Keratinocyte (primary cell): ENCODE measurements at regions not wholly inside any gene's neighbourhood (a gene's known extent, or its start where the extent isn't known, plus 50 kb on each side); places are given as distances from the start of the nearest gene placed in this dataset.

Source experiments
- DNase-seq: peaks from one replicate; pipeline ENCODE4 v3.0.0-alpha.2; 2011; ENCODE audit warnings: low read depth, missing footprints, low spot score
- FAIRE-seq: peaks from 2 replicates; lab custom pipeline; 2011; peaks lifted over from hg19 to GRCh38; lab: Jason Lieb, UNC
- H2AFZ ChIP-seq: 2 replicates; pipeline ENCODE4 v1.6.0; 2012; ENCODE audit warnings: low read length, control low read depth, inconsistent platforms; ENCODE audit not compliant: control insufficient read depth
- H3K27ac ChIP-seq: 2 replicates; pipeline ENCODE4 v1.5.1; 2011; ENCODE audit warnings: low read length; ENCODE audit not compliant: control insufficient read depth, insufficient read depth
- H3K27me3 ChIP-seq: 3 replicates; pipeline ENCODE4 v1.6.0; 2011; ENCODE audit warnings: low read length; ENCODE audit not compliant: control insufficient read depth, insufficient read depth; ENCODE audit errors: extremely low read depth
- H3K36me3 ChIP-seq, 2 experiments: 2 replicates in 1 of 2; 3 replicates in 1 of 2; pipeline ENCODE4 v1.5.1; 2011; ENCODE audit warnings: low read length in 2 of 2, mild to moderate bottlenecking in 1 of 2; ENCODE audit not compliant: control insufficient read depth in 2 of 2, insufficient read depth in 2 of 2; ENCODE audit errors: extremely low read depth in 1 of 2
- H3K4me1 ChIP-seq: 3 replicates; pipeline ENCODE4 v1.5.1; 2011; ENCODE audit warnings: low read length; ENCODE audit not compliant: control insufficient read depth, insufficient read depth; ENCODE audit errors: extremely low read depth
- H3K4me2 ChIP-seq: 3 replicates; pipeline ENCODE4 v1.6.0; 2011; ENCODE audit warnings: low read depth, low read length; ENCODE audit not compliant: control insufficient read depth, insufficient read depth; ENCODE audit errors: extremely low read depth
- H3K4me3 ChIP-seq, 3 experiments: fragments of 200-600 bp in 1 of 3; sonication (generic) in 1 of 3; 2 replicates in 2 of 3; 3 replicates in 1 of 3; pipeline ENCODE4 v1.5.1; 2011 to 2016; ENCODE audit warnings: low read length in 3 of 3, mild to moderate bottlenecking in 3 of 3, control low read depth in 2 of 3, inconsistent platforms in 1 of 3, low read depth in 1 of 3, mixed read lengths in 1 of 3, mixed run types in 1 of 3, moderate library complexity in 1 of 3; ENCODE audit not compliant: control insufficient read depth in 2 of 3, insufficient read depth in 2 of 3; ENCODE audit errors: extremely low read depth in 1 of 3
- H3K79me2 ChIP-seq: 2 replicates; pipeline ENCODE4 v1.6.0; 2012; ENCODE audit warnings: low read length; ENCODE audit not compliant: control insufficient read depth, insufficient read depth
- H3K9ac ChIP-seq: 3 replicates; pipeline ENCODE4 v1.6.0; 2011; ENCODE audit warnings: low read length; ENCODE audit not compliant: control insufficient read depth, insufficient read depth; ENCODE audit errors: extremely low read depth
- H3K9me1 ChIP-seq: 3 replicates; pipeline ENCODE4 v1.6.0; 2011; ENCODE audit warnings: low read length; ENCODE audit not compliant: control insufficient read depth, insufficient read depth; ENCODE audit errors: extremely low read depth
- H3K9me3 ChIP-seq: 2 replicates; pipeline ENCODE4 v1.5.1; 2012; ENCODE audit warnings: low read depth, low read length; ENCODE audit not compliant: control insufficient read depth
- H4K20me1 ChIP-seq: 3 replicates; pipeline ENCODE4 v1.6.0; 2011; ENCODE audit warnings: low read length; ENCODE audit not compliant: control insufficient read depth, insufficient read depth; ENCODE audit errors: extremely low read depth
- EZH2 ChIP-seq: IDR thresholded peaks from one replicate; pipeline ENCODE4 v1.6.1; 2012; ENCODE audit warnings: inconsistent platforms, mild to moderate bottlenecking, low read length, moderate library complexity
- dilution Hi-C: fragments of 300-500 bp; cut with MboI; formaldehyde crosslinking; loops from one replicate; pipeline ENCODE4 v1.7.0; 2020; ENCODE audit warnings: low sequenced_read_pairs; ENCODE audit not compliant: extremely low pct_ligation_motif_present
- TF ChIP-seq, protein P1 (sequence below), 3 experiments: IDR thresholded peaks in 1 of 3; conservative IDR thresholded peaks in 1 of 3; optimal IDR thresholded peaks in 1 of 3; 2 replicates in 2 of 3; 3 replicates in 1 of 3; pipeline versions ENCODE3 to v1.5.1; 2011; ENCODE audit warnings: low read length in 3 of 3, mild to moderate bottlenecking in 3 of 3, moderate library complexity in 2 of 3, control low read depth in 1 of 3, inconsistent platforms in 1 of 3; ENCODE audit not compliant: insufficient read depth in 2 of 3; ENCODE audit errors: extremely low read depth in 1 of 3

DNA sequence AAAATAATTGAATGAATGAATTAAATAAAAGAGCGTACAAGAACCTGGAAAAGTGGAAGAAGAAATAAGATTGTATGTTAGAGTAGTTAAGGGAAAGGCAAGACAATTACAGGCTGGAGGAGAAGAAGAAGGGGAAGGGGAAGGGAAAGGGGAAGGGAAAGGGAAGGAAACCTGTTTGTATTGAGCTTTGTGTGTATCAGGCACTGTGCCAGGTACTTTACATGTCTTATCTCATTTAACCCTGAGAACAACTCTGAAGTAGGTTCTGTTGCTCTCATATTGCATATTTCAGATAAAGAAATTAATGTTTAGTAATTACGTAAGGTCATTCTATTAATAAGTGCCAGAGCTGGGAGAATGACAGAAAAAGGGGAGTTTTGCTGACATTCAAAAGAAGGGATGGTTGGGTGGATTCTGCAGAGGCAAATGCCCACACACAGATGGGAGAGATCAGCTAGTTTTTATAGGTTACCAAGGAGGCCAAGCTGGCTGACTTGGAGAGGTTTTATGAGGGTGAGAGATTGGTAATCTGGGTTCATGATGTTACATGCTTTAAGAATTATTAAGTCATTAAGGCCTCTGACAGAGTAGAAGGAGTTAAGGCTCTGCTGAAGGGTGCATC, 92.3 kb upstream of the LCORL start:
- no peaks in the 10 kb centered on the region for H3K4me1 ChIP-seq
- H2AFZ ChIP-seq = no peak overlapping the region
- dilution Hi-C loops = no loop called here
- H3K9me3 ChIP-seq = no peaks in the 10 kb centered on the region
- no peak overlapping the region for H3K9ac ChIP-seq
- H3K4me3 ChIP-seq = no peak overlapping the region
- H4K20me1 ChIP-seq = no peaks in the 10 kb centered on the region
- no peak overlapping the region for H3K4me2 ChIP-seq
- H3K9me1 ChIP-seq = no peaks in the 10 kb centered on the region
- DNase-seq (no peak), FAIRE-seq (no peak)
- TF ChIP-seq, protein P1, sequence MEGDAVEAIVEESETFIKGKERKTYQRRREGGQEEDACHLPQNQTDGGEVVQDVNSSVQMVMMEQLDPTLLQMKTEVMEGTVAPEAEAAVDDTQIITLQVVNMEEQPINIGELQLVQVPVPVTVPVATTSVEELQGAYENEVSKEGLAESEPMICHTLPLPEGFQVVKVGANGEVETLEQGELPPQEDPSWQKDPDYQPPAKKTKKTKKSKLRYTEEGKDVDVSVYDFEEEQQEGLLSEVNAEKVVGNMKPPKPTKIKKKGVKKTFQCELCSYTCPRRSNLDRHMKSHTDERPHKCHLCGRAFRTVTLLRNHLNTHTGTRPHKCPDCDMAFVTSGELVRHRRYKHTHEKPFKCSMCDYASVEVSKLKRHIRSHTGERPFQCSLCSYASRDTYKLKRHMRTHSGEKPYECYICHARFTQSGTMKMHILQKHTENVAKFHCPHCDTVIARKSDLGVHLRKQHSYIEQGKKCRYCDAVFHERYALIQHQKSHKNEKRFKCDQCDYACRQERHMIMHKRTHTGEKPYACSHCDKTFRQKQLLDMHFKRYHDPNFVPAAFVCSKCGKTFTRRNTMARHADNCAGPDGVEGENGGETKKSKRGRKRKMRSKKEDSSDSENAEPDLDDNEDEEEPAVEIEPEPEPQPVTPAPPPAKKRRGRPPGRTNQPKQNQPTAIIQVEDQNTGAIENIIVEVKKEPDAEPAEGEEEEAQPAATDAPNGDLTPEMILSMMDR (optimal IDR thresholded peaks at IDR 0.05 in 1 of 3, IDR thresholded peaks at IDR 0.05 in 1 of 3, conservative IDR thresholded peaks at IDR 0.05 in 1 of 3; ENCODE audit: extremely low read depth in 1 of 3, insufficient read depth in 2 of 3, low read length in 3 of 3) = no peak
- no peak for TF ChIP-seq EZH2
- H3K79me2 ChIP-seq = no peaks in the 10 kb centered on the region
- no peaks in the 10 kb centered on the region for H3K27me3 ChIP-seq
- H3K36me3 ChIP-seq = no peaks in the 10 kb centered on the region
- no peak overlapping the region for H3K27ac ChIP-seq

GRCh38 chr4:18111081-18111480, 89.5 kb upstream of the LCORL start:
- Histone ChIP-seq H3K79me2 (no peaks in the 10 kb centered on the region), H3K27me3 (no peaks in the 10 kb centered on the region), H3K4me2 (no peak overlapping the region), H2AFZ (no peak overlapping the region), H3K4me1 (no peaks in the 10 kb centered on the region), H3K9me1 (no peaks in the 10 kb centered on the region), H3K27ac (no peak overlapping the region), H3K9me3 (no peaks in the 10 kb centered on the region), H4K20me1 (no peaks in the 10 kb centered on the region), H3K9ac (no peak overlapping the region), H3K36me3 (no peaks in the 10 kb centered on the region), H3K4me3 (no peak overlapping the region)
- TF ChIP-seq, protein P1 (optimal IDR thresholded peaks at IDR 0.05 in 1 of 3, IDR thresholded peaks at IDR 0.05 in 1 of 3, conservative IDR thresholded peaks at IDR 0.05 in 1 of 3; ENCODE audit: extremely low read depth in 1 of 3, insufficient read depth in 2 of 3, low read length in 3 of 3) = no peak
- no peak for TF ChIP-seq EZH2
- FAIRE-seq = no peak
- dilution Hi-C loops = no loop called here
- DNase-seq = no peak
